GM12892 (cell line): ENCODE measurements at regions not wholly inside any gene's neighbourhood (a gene's known extent, or its start where the extent isn't known, plus 50 kb on each side); places are given as distances from the start of the nearest gene placed in this dataset.

Experiments used
- POLR2A ChIP-seq: IDR thresholded peaks from 2 replicates; pipeline ENCODE4 v1.6.1; 2011; ENCODE audit warnings: low read depth, low read length, control low read depth
- POLR2AphosphoS5 ChIP-seq: IDR thresholded peaks from 2 replicates; pipeline ENCODE4 v1.6.1; 2011; ENCODE audit warnings: low read depth, low read length, control low read depth
- TAF1 ChIP-seq: IDR thresholded peaks from 2 replicates; pipeline ENCODE4 v1.6.1; 2011; ENCODE audit warnings: low read depth, mild to moderate bottlenecking, control low read depth, low read length, borderline replicate concordance

GRCh38 chr1:199629624-199630023, 397.9 kb upstream of the NR5A2 start:
- TF ChIP-seq TAF1 (no peak), POLR2A (no peak), POLR2AphosphoS5 (no peak)
